ENCODE measurements at regions not wholly inside any gene's neighbourhood (a gene's known extent, or its start where the extent isn't known, plus 50 kb on each side); places are given as distances from the start of the nearest gene placed in this dataset.

- in situ Hi-C loops (cut with MboI; ENCODE audit: low pct_unique_long_range_greater_than_20kb, low sequenced_read_pairs, unreplicated experiment), result no loop called here
- TF ChIP-seq CTCF (IDR thresholded peaks at IDR 0.05; ENCODE audit: extremely low read depth, insufficient read depth, missing control alignments), result no peak
- DNase-seq (ENCODE audit: low spot score), result no peak
Measured at GRCh38 chr12:97162173-97162572, 255.1 kb downstream of the NEDD1 start.

GRCh38 chr12:97164936-97165335, 257.9 kb downstream of the NEDD1 start:
- no peak for DNase-seq (ENCODE audit: low spot score)
- TF ChIP-seq CTCF (IDR thresholded peaks at IDR 0.05; ENCODE audit: extremely low read depth, insufficient read depth, missing control alignments), result no peak
- in situ Hi-C loops (cut with MboI; ENCODE audit: low pct_unique_long_range_greater_than_20kb, low sequenced_read_pairs, unreplicated experiment), result no loop called here

- TF ChIP-seq CTCF (IDR thresholded peaks at IDR 0.05; ENCODE audit: extremely low read depth, insufficient read depth, missing control alignments), result no peak
- no peak for DNase-seq (ENCODE audit: low spot score)
- in situ Hi-C loops (cut with MboI; ENCODE audit: low pct_unique_long_range_greater_than_20kb, low sequenced_read_pairs, unreplicated experiment), result no loop called here
Measured at GRCh38 chr12:97167598-97167997, 260.5 kb downstream of the NEDD1 start.

GRCh38 chr12:97168804-97169203, 261.7 kb downstream of the NEDD1 start:
- in situ Hi-C loops (cut with MboI; ENCODE audit: low pct_unique_long_range_greater_than_20kb, low sequenced_read_pairs, unreplicated experiment), result no loop called here
- DNase-seq (ENCODE audit: low spot score), result no peak
- TF ChIP-seq CTCF (IDR thresholded peaks at IDR 0.05; ENCODE audit: extremely low read depth, insufficient read depth, missing control alignments), result no peak

GRCh38 chr12:97169889-97170567, 263.0 kb downstream of the NEDD1 start:
- no peak for DNase-seq (ENCODE audit: low spot score)
- TF ChIP-seq CTCF (IDR thresholded peaks at IDR 0.05; ENCODE audit: extremely low read depth, insufficient read depth, missing control alignments), result no peak
- in situ Hi-C loops (cut with MboI; ENCODE audit: low pct_unique_long_range_greater_than_20kb, low sequenced_read_pairs, unreplicated experiment), result no loop called here

GRCh38 chr12:97173688-97174410, 266.8 kb downstream of the NEDD1 start:
- no peak for DNase-seq (ENCODE audit: low spot score)
- in situ Hi-C loops (cut with MboI; ENCODE audit: low pct_unique_long_range_greater_than_20kb, low sequenced_read_pairs, unreplicated experiment), result no loop called here
- TF ChIP-seq CTCF (IDR thresholded peaks at IDR 0.05; ENCODE audit: extremely low read depth, insufficient read depth, missing control alignments), result no peak
